ENCODE measurements at regions not wholly inside any gene's neighbourhood (a gene's known extent, or its start where the extent isn't known, plus 50 kb on each side); places are given as distances from the start of the nearest gene placed in this dataset.

GRCh38 chr16:65689726-65690125 lies 567.9 kb upstream of the CDH11 start:
- Histone ChIP-seq H3K36me3 (ENCODE audit: control insufficient read depth, low read length) (no peaks in the 10 kb centered on the region), H3K4me1 (ENCODE audit: control insufficient read depth, low read length) (no peaks in the 10 kb centered on the region), H4K20me1 (ENCODE audit: control insufficient read depth, insufficient read depth, low read depth, low read length) (no peaks in the 10 kb centered on the region), H3K27ac (ENCODE audit: low read depth, low read length) (no peak overlapping the region), H3K9me2 (replicated peaks; ENCODE audit: control insufficient read depth, low read length) (no peaks in the 10 kb centered on the region), H3K4me2 (ENCODE audit: low read length) (no peak overlapping the region), H3K27me3 (ENCODE audit: control insufficient read depth, low read length) (no peaks in the 10 kb centered on the region), H3K4me3 (ENCODE audit: low read length) (no peak overlapping the region), H3K79me2 (ENCODE audit: control insufficient read depth, low read length) (no peaks in the 10 kb centered on the region), H3K9me3 (ENCODE audit: control insufficient read depth, insufficient read depth, low read length) (no peaks in the 10 kb centered on the region; the same call in 1 of the 2 replicates), H3F3A (ENCODE audit: control insufficient read depth, insufficient read depth) (no peaks in the 10 kb centered on the region)
- no peak for TF ChIP-seq EZH2phosphoT487 (IDR thresholded peaks at IDR 0.05; ENCODE audit: borderline replicate concordance, low read length)
- TF ChIP-seq, protein P1, sequence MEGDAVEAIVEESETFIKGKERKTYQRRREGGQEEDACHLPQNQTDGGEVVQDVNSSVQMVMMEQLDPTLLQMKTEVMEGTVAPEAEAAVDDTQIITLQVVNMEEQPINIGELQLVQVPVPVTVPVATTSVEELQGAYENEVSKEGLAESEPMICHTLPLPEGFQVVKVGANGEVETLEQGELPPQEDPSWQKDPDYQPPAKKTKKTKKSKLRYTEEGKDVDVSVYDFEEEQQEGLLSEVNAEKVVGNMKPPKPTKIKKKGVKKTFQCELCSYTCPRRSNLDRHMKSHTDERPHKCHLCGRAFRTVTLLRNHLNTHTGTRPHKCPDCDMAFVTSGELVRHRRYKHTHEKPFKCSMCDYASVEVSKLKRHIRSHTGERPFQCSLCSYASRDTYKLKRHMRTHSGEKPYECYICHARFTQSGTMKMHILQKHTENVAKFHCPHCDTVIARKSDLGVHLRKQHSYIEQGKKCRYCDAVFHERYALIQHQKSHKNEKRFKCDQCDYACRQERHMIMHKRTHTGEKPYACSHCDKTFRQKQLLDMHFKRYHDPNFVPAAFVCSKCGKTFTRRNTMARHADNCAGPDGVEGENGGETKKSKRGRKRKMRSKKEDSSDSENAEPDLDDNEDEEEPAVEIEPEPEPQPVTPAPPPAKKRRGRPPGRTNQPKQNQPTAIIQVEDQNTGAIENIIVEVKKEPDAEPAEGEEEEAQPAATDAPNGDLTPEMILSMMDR (IDR thresholded peaks at IDR 0.05; ENCODE audit: low read depth, low read length, poor library complexity, severe bottlenecking): no peak

DNA sequence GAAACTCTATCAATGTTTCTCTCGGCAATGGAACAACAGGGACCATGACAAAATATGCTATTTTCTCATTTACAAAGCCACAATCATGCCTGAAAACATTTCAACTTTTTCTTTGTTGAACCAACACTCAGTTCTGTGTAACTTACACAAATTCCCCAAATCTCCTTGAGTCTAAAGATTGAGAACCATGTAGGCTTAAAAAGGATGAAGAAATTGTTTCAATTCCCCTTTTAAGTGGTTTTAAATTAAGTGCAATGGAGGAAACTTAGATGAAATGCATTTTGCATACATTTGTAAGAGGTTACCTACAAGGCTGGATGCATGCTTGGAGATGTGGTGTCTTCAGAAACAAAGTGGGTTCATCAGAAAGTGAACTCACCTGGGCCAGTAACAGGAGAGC lies 566.4 kb upstream of the CDH11 start:
- H3K36me3 ChIP-seq (ENCODE audit: control insufficient read depth, low read length): no peaks in the 10 kb centered on the region
- H3K4me2 ChIP-seq (ENCODE audit: low read length): no peak overlapping the region
- no peaks in the 10 kb centered on the region for H3K79me2 ChIP-seq (ENCODE audit: control insufficient read depth, low read length)
- H3K27ac ChIP-seq (ENCODE audit: low read depth, low read length): no peak overlapping the region
- no peaks in the 10 kb centered on the region for H3K27me3 ChIP-seq (ENCODE audit: control insufficient read depth, low read length)
- H3K9me3 ChIP-seq (ENCODE audit: control insufficient read depth, insufficient read depth, low read length): no peaks in the 10 kb centered on the region; the same call in 1 of the 2 replicates
- no peaks in the 10 kb centered on the region for H4K20me1 ChIP-seq (ENCODE audit: control insufficient read depth, insufficient read depth, low read depth, low read length)
- no peaks in the 10 kb centered on the region for H3F3A ChIP-seq (ENCODE audit: control insufficient read depth, insufficient read depth)
- no peaks in the 10 kb centered on the region for H3K4me1 ChIP-seq (ENCODE audit: control insufficient read depth, low read length)
- no peaks in the 10 kb centered on the region for H3K9me2 ChIP-seq (replicated peaks; ENCODE audit: control insufficient read depth, low read length)
- TF ChIP-seq EZH2phosphoT487 (IDR thresholded peaks at IDR 0.05; ENCODE audit: borderline replicate concordance, low read length): no peak
- TF ChIP-seq, protein P1 (IDR thresholded peaks at IDR 0.05; ENCODE audit: low read depth, low read length, poor library complexity, severe bottlenecking): no peak
- H3K4me3 ChIP-seq (ENCODE audit: low read length): no peak overlapping the region

GRCh38 chr16:65684230-65684629 lies 562.4 kb upstream of the CDH11 start:
- Histone ChIP-seq H3K4me3 (ENCODE audit: low read length) (no peak overlapping the region), H3K36me3 (ENCODE audit: control insufficient read depth, low read length) (no peaks in the 10 kb centered on the region), H3K4me1 (ENCODE audit: control insufficient read depth, low read length) (no peaks in the 10 kb centered on the region), H3K27ac (ENCODE audit: low read depth, low read length) (no peak overlapping the region), H4K20me1 (ENCODE audit: control insufficient read depth, insufficient read depth, low read depth, low read length) (no peaks in the 10 kb centered on the region), H3K27me3 (ENCODE audit: control insufficient read depth, low read length) (no peaks in the 10 kb centered on the region), H3K9me3 (ENCODE audit: control insufficient read depth, insufficient read depth, low read length) (no peaks in the 10 kb centered on the region; the same call in 1 of the 2 replicates), H3K9me2 (replicated peaks; ENCODE audit: control insufficient read depth, low read length) (no peaks in the 10 kb centered on the region), H3K4me2 (ENCODE audit: low read length) (no peak overlapping the region), H3F3A (ENCODE audit: control insufficient read depth, insufficient read depth) (no peaks in the 10 kb centered on the region), H3K79me2 (ENCODE audit: control insufficient read depth, low read length) (no peaks in the 10 kb centered on the region)
- TF ChIP-seq, protein P1 (IDR thresholded peaks at IDR 0.05; ENCODE audit: low read depth, low read length, poor library complexity, severe bottlenecking): peak; percentile 25
- no peak for TF ChIP-seq EZH2phosphoT487 (IDR thresholded peaks at IDR 0.05; ENCODE audit: borderline replicate concordance, low read length)

Data from DOHH2 (cell line).